HCT116 (cell line): ENCODE measurements at regions not wholly inside any gene's neighbourhood (a gene's known extent, or its start where the extent isn't known, plus 50 kb on each side); places are given as distances from the start of the nearest gene placed in this dataset.

Source experiments
- ATAC-seq: fragments of 200-7000 bp; cut with Tn5 transposase; 2 replicates; pipeline ENCODE4 v1.9.1; 2020; ENCODE audit warnings: mild to moderate bottlenecking, moderate library complexity
- BruUV-seq: library from RNA; stranded (reverse); fragments of 400-500 nt; replicated peaks from 2 replicates; lab custom pipeline; 2021; lab: Mats Ljungman, UMichigan
- CTCF ChIA-PET: fragments of 300-600 bp; sonication (Branson Sonifier 250); formaldehyde crosslinking; loops from one replicate; lab custom pipeline; 2021; ENCODE audit warnings: antibody characterized with exemption; lab: Charles Lee
- POLR2A ChIA-PET: fragments of 300-600, 350-600 bp; sonication (Branson Sonifier 250); formaldehyde crosslinking; loops from one replicate; lab custom pipeline; 2021; ENCODE audit warnings: antibody characterized with exemption; lab: Charles Lee
- RAD21 ChIA-PET, 2 experiments: fragments of 300-600 bp; sonication (Branson Sonifier 250); formaldehyde crosslinking; loops; one replicate each; lab custom pipeline; 2023; ENCODE audit warnings: low total read pairs in 2 of 2; ENCODE audit not compliant: uncharacterized antibody in 2 of 2, unreplicated experiment in 2 of 2, low non-redundant PET in 1 of 2; lab: Charles Lee
- DNase-seq: peaks from one replicate; pipeline ENCODE4 v3.0.0-alpha.2; 2010; ENCODE audit warnings: low read depth, low spot score
- H2AFZ ChIP-seq: fragments of 200-600 bp; shearing (Covaris generic), sonication (generic); 2 replicates; pipeline ENCODE4 v1.6.1; 2017; ENCODE audit warnings: low read depth, mixed run types, mixed read lengths, antibody characterized with exemption, low read length; ENCODE audit not compliant: poor library complexity, severe bottlenecking
- H3K27ac ChIP-seq: 2 replicates; pipeline ENCODE4 v1.5.1; 2012; ENCODE audit warnings: low read depth, low read length
- H3K27me3 ChIP-seq: fragments of 200-600 bp; sonication (generic); 2 replicates; pipeline ENCODE4 v1.6.1; 2016; ENCODE audit warnings: mixed run types, low read length, mixed read lengths; ENCODE audit not compliant: insufficient read depth
- H3K36me3 ChIP-seq, 2 experiments: fragments of 200-500 bp in 1 of 2; fragments of 200-600 bp in 1 of 2; sonication (Bioruptor generic) in 1 of 2; sonication (generic) in 1 of 2; 2 replicates each; pipeline versions ENCODE4 v1.5.1 to v1.6.1; 2014 to 2016; ENCODE audit warnings: low read length in 2 of 2, inconsistent platforms in 1 of 2, mixed read lengths in 1 of 2, mixed run types in 1 of 2; ENCODE audit not compliant: insufficient read depth in 2 of 2, control insufficient read depth in 1 of 2
- H3K4me1 ChIP-seq, 2 experiments: fragments of 200-600 bp in 1 of 2; sonication (generic) in 1 of 2; 2 replicates each; pipeline versions ENCODE4 v1.5.1 to v1.6.1; 2012 to 2017; ENCODE audit warnings: low read length in 2 of 2, inconsistent platforms in 1 of 2, mild to moderate bottlenecking in 1 of 2, mixed read lengths in 1 of 2, mixed run types in 1 of 2, moderate library complexity in 1 of 2; ENCODE audit not compliant: insufficient read depth in 2 of 2, control insufficient read depth in 1 of 2
- H3K4me2 ChIP-seq: fragments of 200-600 bp; sonication (generic); 2 replicates; pipeline ENCODE4 v1.6.1; 2017; ENCODE audit warnings: mixed run types, low read length, mixed read lengths
- H3K4me3 ChIP-seq, 2 experiments: fragments of 200-600 bp in 1 of 2; sonication (generic) in 1 of 2; replicated peaks in 1 of 2; 2 replicates each; pipeline ENCODE4 v1.5.1; 2011 to 2016; ENCODE audit warnings: low read length in 2 of 2, control low read depth in 1 of 2, low read depth in 1 of 2, mild to moderate bottlenecking in 1 of 2, mixed read lengths in 1 of 2, mixed run types in 1 of 2
- H3K79me2 ChIP-seq: fragments of 200-600 bp; sonication (generic); 2 replicates; pipeline ENCODE4 v1.6.1; 2017; ENCODE audit warnings: mild to moderate bottlenecking, mixed run types, low read length, moderate library complexity, mixed read lengths; ENCODE audit not compliant: insufficient read depth
- H3K9ac ChIP-seq: fragments of 200-600 bp; sonication (generic); 2 replicates; pipeline ENCODE4 v1.6.1; 2016; ENCODE audit warnings: low read length, mixed read lengths
- H3K9me2 ChIP-seq: fragments of 200-600 bp; sonication (generic), shearing (Covaris generic); 2 replicates; pipeline ENCODE4 v1.6.1; 2017; ENCODE audit warnings: mixed run types, mild to moderate bottlenecking, moderate library complexity; ENCODE audit not compliant: insufficient read depth
- H3K9me3 ChIP-seq, 2 experiments: fragments of 200-500 bp in 1 of 2; fragments of 200-600 bp in 1 of 2; sonication (Bioruptor generic) in 1 of 2; sonication (generic) in 1 of 2; 2 replicates each; pipeline ENCODE4 v1.6.1; 2014 to 2017; ENCODE audit warnings: low read length in 2 of 2, mixed read lengths in 2 of 2, inconsistent platforms in 1 of 2, low read depth in 1 of 2, mild to moderate bottlenecking in 1 of 2, mixed run types in 1 of 2, moderate library complexity in 1 of 2; ENCODE audit not compliant: control insufficient read depth in 1 of 2, insufficient read depth in 1 of 2
- H4K20me1 ChIP-seq: fragments of 200-600 bp; sonication (generic), shearing (Covaris generic); 2 replicates; pipeline ENCODE4 v1.6.1; 2017; ENCODE audit warnings: mixed run types, mild to moderate bottlenecking, moderate library complexity; ENCODE audit not compliant: insufficient read depth
- CBX3 ChIP-seq: IDR thresholded peaks from 2 replicates; pipeline ENCODE4 v1.6.1; 2012; ENCODE audit warnings: low read depth
- CEBPB ChIP-seq: IDR thresholded peaks from 2 replicates; pipeline ENCODE4 v1.6.1; 2012; ENCODE audit warnings: low read depth
- EGR1 ChIP-seq: IDR thresholded peaks from 2 replicates; pipeline ENCODE4 v1.6.1; 2012; ENCODE audit warnings: low read depth
- FOSL1 ChIP-seq: IDR thresholded peaks from 2 replicates; pipeline ENCODE4 v1.6.1; 2012; ENCODE audit warnings: low read depth
- JUND ChIP-seq: IDR thresholded peaks from 2 replicates; pipeline ENCODE4 v1.6.1; 2012
- MAX ChIP-seq: IDR thresholded peaks from 2 replicates; pipeline ENCODE4 v1.6.1; 2012
- POLR2AphosphoS5 ChIP-seq: IDR thresholded peaks from 2 replicates; pipeline ENCODE4 v1.6.1; 2011; ENCODE audit warnings: mild to moderate bottlenecking, low read depth, low read length, moderate library complexity
- SIN3A ChIP-seq: IDR thresholded peaks from 2 replicates; pipeline ENCODE4 v1.6.1; 2012; ENCODE audit warnings: low read depth
- SRF ChIP-seq: IDR thresholded peaks from 2 replicates; pipeline ENCODE4 v1.6.1; 2012; ENCODE audit warnings: low read depth
- TCF7L2 ChIP-seq: IDR thresholded peaks from 2 replicates; pipeline ENCODE4 v1.7.0; 2011; ENCODE audit warnings: borderline replicate concordance, inconsistent platforms; ENCODE audit not compliant: insufficient read depth, insufficient read length; ENCODE audit errors: extremely low read depth
- YY1 ChIP-seq: IDR thresholded peaks from 2 replicates; pipeline ENCODE4 v1.6.1; 2011; ENCODE audit warnings: low read length, low read depth, moderate library complexity, mild to moderate bottlenecking; ENCODE audit not compliant: insufficient replicate concordance; ENCODE audit errors: extremely low read depth
- ZFX ChIP-seq: fragments of 450-650 bp; IDR thresholded peaks from 2 replicates; pipeline ENCODE4 v1.6.1; 2017
- intact Hi-C: fragments of 100-400 bp; cut with micrococcal nuclease; formaldehyde crosslinking; loops from 2 replicates; pipeline ENCODE4 v1.10.0; 2022
- TF ChIP-seq, protein P1 (sequence below): IDR thresholded peaks from 2 replicates; pipeline ENCODE4 v1.6.1; 2012
- TF ChIP-seq, protein P2 (sequence below): IDR thresholded peaks from 2 replicates; pipeline ENCODE4 v1.6.1; 2011; ENCODE audit warnings: mild to moderate bottlenecking, low read length, moderate library complexity; ENCODE audit not compliant: insufficient replicate concordance; ENCODE audit errors: extremely low read depth
- TF ChIP-seq, protein P3 (sequence below): IDR thresholded peaks from 2 replicates; pipeline ENCODE4 v1.6.1; 2012; ENCODE audit warnings: low read depth

GRCh38 chr5:115718927-115719326, 93.1 kb upstream of the TMED7 start (continued):
- TF ChIP-seq MAX (no peak), SIN3A (no peak)

- no peak overlapping the region for H3K9ac ChIP-seq
- no peak overlapping the region for H2AFZ ChIP-seq
- no peak for DNase-seq
- ChIA-PET POLR2A (no interaction called here), CTCF (no interaction called here), RAD21 (no interaction called here)
- no peaks in the 10 kb centered on the region for H4K20me1 ChIP-seq
- no peaks in the 10 kb centered on the region for H3K9me3 ChIP-seq
- ATAC-seq, result no peak
- no peak overlapping the region for H3K27ac ChIP-seq
- no peaks in the 10 kb centered on the region for H3K36me3 ChIP-seq
- H3K4me3 ChIP-seq, result no peak overlapping the region
- no peak overlapping the region for H3K4me2 ChIP-seq
- H3K4me1 ChIP-seq, result no peaks in the 10 kb centered on the region
- no peak for TF ChIP-seq MAX
- TF ChIP-seq EGR1, result no peak
- no peak for TF ChIP-seq YY1
- TF ChIP-seq CEBPB, result no peak
- no peak for TF ChIP-seq CBX3
- TF ChIP-seq, protein P1, sequence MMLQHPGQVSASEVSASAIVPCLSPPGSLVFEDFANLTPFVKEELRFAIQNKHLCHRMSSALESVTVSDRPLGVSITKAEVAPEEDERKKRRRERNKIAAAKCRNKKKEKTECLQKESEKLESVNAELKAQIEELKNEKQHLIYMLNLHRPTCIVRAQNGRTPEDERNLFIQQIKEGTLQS, result no peak
- TF ChIP-seq FOSL1, result no peak
- TF ChIP-seq, protein P2, sequence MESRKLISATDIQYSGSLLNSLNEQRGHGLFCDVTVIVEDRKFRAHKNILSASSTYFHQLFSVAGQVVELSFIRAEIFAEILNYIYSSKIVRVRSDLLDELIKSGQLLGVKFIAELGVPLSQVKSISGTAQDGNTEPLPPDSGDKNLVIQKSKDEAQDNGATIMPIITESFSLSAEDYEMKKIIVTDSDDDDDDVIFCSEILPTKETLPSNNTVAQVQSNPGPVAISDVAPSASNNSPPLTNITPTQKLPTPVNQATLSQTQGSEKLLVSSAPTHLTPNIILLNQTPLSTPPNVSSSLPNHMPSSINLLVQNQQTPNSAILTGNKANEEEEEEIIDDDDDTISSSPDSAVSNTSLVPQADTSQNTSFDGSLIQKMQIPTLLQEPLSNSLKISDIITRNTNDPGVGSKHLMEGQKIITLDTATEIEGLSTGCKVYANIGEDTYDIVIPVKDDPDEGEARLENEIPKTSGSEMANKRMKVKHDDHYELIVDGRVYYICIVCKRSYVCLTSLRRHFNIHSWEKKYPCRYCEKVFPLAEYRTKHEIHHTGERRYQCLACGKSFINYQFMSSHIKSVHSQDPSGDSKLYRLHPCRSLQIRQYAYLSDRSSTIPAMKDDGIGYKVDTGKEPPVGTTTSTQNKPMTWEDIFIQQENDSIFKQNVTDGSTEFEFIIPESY, result no peak
- TF ChIP-seq TCF7L2, result no peak
- TF ChIP-seq POLR2AphosphoS5, result no peak
- no peak for TF ChIP-seq SIN3A
- no peak for TF ChIP-seq JUND
- no peak for TF ChIP-seq ZFX
- TF ChIP-seq, protein P3, sequence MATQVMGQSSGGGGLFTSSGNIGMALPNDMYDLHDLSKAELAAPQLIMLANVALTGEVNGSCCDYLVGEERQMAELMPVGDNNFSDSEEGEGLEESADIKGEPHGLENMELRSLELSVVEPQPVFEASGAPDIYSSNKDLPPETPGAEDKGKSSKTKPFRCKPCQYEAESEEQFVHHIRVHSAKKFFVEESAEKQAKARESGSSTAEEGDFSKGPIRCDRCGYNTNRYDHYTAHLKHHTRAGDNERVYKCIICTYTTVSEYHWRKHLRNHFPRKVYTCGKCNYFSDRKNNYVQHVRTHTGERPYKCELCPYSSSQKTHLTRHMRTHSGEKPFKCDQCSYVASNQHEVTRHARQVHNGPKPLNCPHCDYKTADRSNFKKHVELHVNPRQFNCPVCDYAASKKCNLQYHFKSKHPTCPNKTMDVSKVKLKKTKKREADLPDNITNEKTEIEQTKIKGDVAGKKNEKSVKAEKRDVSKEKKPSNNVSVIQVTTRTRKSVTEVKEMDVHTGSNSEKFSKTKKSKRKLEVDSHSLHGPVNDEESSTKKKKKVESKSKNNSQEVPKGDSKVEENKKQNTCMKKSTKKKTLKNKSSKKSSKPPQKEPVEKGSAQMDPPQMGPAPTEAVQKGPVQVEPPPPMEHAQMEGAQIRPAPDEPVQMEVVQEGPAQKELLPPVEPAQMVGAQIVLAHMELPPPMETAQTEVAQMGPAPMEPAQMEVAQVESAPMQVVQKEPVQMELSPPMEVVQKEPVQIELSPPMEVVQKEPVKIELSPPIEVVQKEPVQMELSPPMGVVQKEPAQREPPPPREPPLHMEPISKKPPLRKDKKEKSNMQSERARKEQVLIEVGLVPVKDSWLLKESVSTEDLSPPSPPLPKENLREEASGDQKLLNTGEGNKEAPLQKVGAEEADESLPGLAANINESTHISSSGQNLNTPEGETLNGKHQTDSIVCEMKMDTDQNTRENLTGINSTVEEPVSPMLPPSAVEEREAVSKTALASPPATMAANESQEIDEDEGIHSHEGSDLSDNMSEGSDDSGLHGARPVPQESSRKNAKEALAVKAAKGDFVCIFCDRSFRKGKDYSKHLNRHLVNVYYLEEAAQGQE, result no peak
- no peak for TF ChIP-seq SRF
- H3K79me2 ChIP-seq, result no peaks in the 10 kb centered on the region
- no TSS peak for BruUV-seq
- intact Hi-C loops, result no loop called here
- no peaks in the 10 kb centered on the region for H3K9me2 ChIP-seq
- H3K27me3 ChIP-seq, result no peaks in the 10 kb centered on the region
Observed at GRCh38 chr5:115713408-115713807, 87.6 kb upstream of the TMED7 start.
